Neuronal stem cell (in vitro differentiated cells): ENCODE measurements at regions not wholly inside any gene's neighbourhood (a gene's known extent, or its start where the extent isn't known, plus 50 kb on each side); places are given as distances from the start of the nearest gene placed in this dataset.

Source experiments
- DNase-seq: peaks from one replicate; pipeline ENCODE4 v3.0.0-alpha.2; 2013; ENCODE audit warnings: low spot score
- H2AFZ ChIP-seq: one replicate; pipeline ENCODE4 v1.6.1; 2013; ENCODE audit warnings: mild to moderate bottlenecking, low read length, inconsistent platforms
- H2AK5ac ChIP-seq: 2 replicates; pipeline ENCODE4 v1.6.1; 2013; ENCODE audit warnings: low read depth, mild to moderate bottlenecking, inconsistent platforms, low read length, moderate library complexity, mixed read lengths
- H2BK120ac ChIP-seq: 2 replicates; pipeline ENCODE4 v1.6.1; 2013; ENCODE audit warnings: low read depth, mild to moderate bottlenecking, inconsistent platforms, low read length, moderate library complexity, mixed read lengths
- H2BK12ac ChIP-seq: one replicate; pipeline ENCODE4 v1.6.1; 2013; ENCODE audit warnings: low read length, inconsistent platforms
- H2BK15ac ChIP-seq: 2 replicates; pipeline ENCODE4 v1.6.1; 2013; ENCODE audit warnings: mild to moderate bottlenecking, low read length, inconsistent platforms, mixed read lengths
- H2BK5ac ChIP-seq: one replicate; pipeline ENCODE4 v1.6.1; 2013; ENCODE audit warnings: inconsistent platforms, mild to moderate bottlenecking, low read length, moderate library complexity
- H3K14ac ChIP-seq: one replicate; pipeline ENCODE4 v1.6.1; 2013; ENCODE audit warnings: low read length, inconsistent platforms
- H3K18ac ChIP-seq: 2 replicates; pipeline ENCODE4 v1.6.1; 2013; ENCODE audit warnings: low read length, inconsistent platforms
- H3K23ac ChIP-seq: 2 replicates; pipeline ENCODE4 v1.6.1; 2013; ENCODE audit warnings: low read depth, mild to moderate bottlenecking, mixed read lengths, low read length, inconsistent platforms; ENCODE audit not compliant: poor library complexity
- H3K27ac ChIP-seq: replicated peaks from 3 replicates; pipeline ENCODE4 v1.5.1; 2013; ENCODE audit warnings: low read length, inconsistent platforms
- H3K27me3 ChIP-seq, 3 experiments: 2 replicates each; pipeline ENCODE4 v1.6.1; 2013; ENCODE audit warnings: low read length in 3 of 3, mild to moderate bottlenecking in 2 of 3, inconsistent platforms in 1 of 3, low read depth in 1 of 3, mixed read lengths in 1 of 3, moderate library complexity in 1 of 3; ENCODE audit not compliant: control insufficient read depth in 3 of 3, insufficient read depth in 3 of 3
- H3K36me3 ChIP-seq, 2 donors: replicated peaks in 1 of 2; 2 replicates each; pipeline ENCODE4 v1.6.1; 2013; ENCODE audit warnings: low read length in 2 of 2; ENCODE audit not compliant: control insufficient read depth in 2 of 2, insufficient read depth in 2 of 2
- H3K4ac ChIP-seq: 2 replicates; pipeline ENCODE4 v1.6.1; 2013; ENCODE audit warnings: inconsistent platforms, mild to moderate bottlenecking, low read length, moderate library complexity
- H3K4me1 ChIP-seq, 2 donors: 1 replicate in 1 of 2; 2 replicates in 1 of 2; pipeline ENCODE4 v1.6.1; 2013; ENCODE audit warnings: low read length in 2 of 2, low read depth in 1 of 2; ENCODE audit not compliant: control insufficient read depth in 2 of 2, insufficient read depth in 1 of 2
- H3K4me2 ChIP-seq: one replicate; pipeline ENCODE4 v1.6.1; 2013; ENCODE audit warnings: mild to moderate bottlenecking, low read length, inconsistent platforms; ENCODE audit not compliant: insufficient read depth, poor library complexity, severe bottlenecking
- H3K4me3 ChIP-seq, 2 donors: 2 replicates each; pipeline ENCODE4 v1.5.1; 2013; ENCODE audit warnings: low read length in 2 of 2, mild to moderate bottlenecking in 2 of 2, inconsistent platforms in 1 of 2, moderate library complexity in 1 of 2
- H3K79me1 ChIP-seq: one replicate; pipeline ENCODE4 v1.6.1; 2013; ENCODE audit warnings: low read depth, mild to moderate bottlenecking, inconsistent platforms, low read length, moderate library complexity
- H3K9ac ChIP-seq: one replicate; pipeline ENCODE4 v1.6.1; 2013; ENCODE audit warnings: mild to moderate bottlenecking, low read depth, low read length, inconsistent platforms; ENCODE audit not compliant: poor library complexity
- H3K9me3 ChIP-seq, 2 donors: replicated peaks in 1 of 2; 2 replicates each; pipeline versions ENCODE3 to v1.6.1; 2013; ENCODE audit warnings: low read length in 2 of 2, mild to moderate bottlenecking in 2 of 2, inconsistent platforms in 1 of 2, low read depth in 1 of 2, mixed read lengths in 1 of 2, moderate library complexity in 1 of 2; ENCODE audit not compliant: control insufficient read depth in 2 of 2, insufficient read depth in 1 of 2
- H4K8ac ChIP-seq: one replicate; pipeline ENCODE4 v1.6.1; 2013; ENCODE audit warnings: low read depth, mild to moderate bottlenecking, inconsistent platforms, low read length, moderate library complexity
- H4K91ac ChIP-seq: one replicate; pipeline ENCODE4 v1.6.1; 2013; ENCODE audit warnings: low read length, low read depth, mild to moderate bottlenecking, inconsistent platforms; ENCODE audit not compliant: poor library complexity
- WGBS, 2 donors: extraction: QIAGEN DNeasy Blood & Tissue Kit; methylation state at CpG; one replicate each; pipeline ENCODE4 v1.1.7; 2013; ENCODE audit warnings: missing lambda C conversion rate in 2 of 2, mixed read lengths in 1 of 2; ENCODE audit not compliant: insufficient read length in 2 of 2, insufficient replicate concordance in 1 of 2; ENCODE audit errors: extremely low coverage in 2 of 2; 5-methylcytosine and 5-hydroxymethylcytosine counted together

DNA sequence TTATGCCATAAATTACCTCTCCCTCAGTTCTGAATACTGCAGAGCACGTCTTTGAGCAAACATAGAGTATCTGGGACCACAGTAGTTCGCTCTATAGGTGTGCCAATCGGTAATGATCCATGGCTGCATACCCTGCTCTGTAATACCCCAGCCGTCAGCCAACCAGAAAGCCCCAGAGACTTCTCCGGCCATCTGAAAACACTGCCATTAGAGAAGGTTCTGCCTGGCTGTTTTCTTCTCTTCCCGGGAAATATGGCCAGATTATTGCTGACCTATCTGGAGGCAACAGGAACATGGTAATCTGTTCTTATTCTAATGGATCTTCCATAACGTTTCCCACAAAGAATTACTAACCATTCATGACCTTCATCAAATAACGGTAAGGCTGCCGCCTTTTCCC is 139.9 kb downstream of the RPS12 start:
- H2BK12ac ChIP-seq: no peak overlapping the region
- H2BK120ac ChIP-seq: no peak overlapping the region
- H3K9me3 ChIP-seq: no peaks in the 10 kb centered on the region
- H4K91ac ChIP-seq: no peak overlapping the region
- H3K27me3 ChIP-seq: no peaks in the 10 kb centered on the region
- H2BK15ac ChIP-seq: no peak overlapping the region
- H3K23ac ChIP-seq: no peak overlapping the region
- no peak overlapping the region for H2BK5ac ChIP-seq
- no CpG with 5 or more reads among the region's 9 CpGs for WGBS, 2 donors
- H2AFZ ChIP-seq: no peak overlapping the region
- no peak overlapping the region for H4K8ac ChIP-seq
- H3K9ac ChIP-seq: no peak overlapping the region
- no peak overlapping the region for H2AK5ac ChIP-seq
- H3K4ac ChIP-seq: no peak overlapping the region
- H3K4me3 ChIP-seq: no peak overlapping the region
- no peaks in the 10 kb centered on the region for H3K36me3 ChIP-seq
- no peak overlapping the region for H3K4me2 ChIP-seq
- no peak for DNase-seq
- H3K18ac ChIP-seq: no peak overlapping the region
- H3K14ac ChIP-seq: no peak overlapping the region
- no peaks in the 10 kb centered on the region for H3K79me1 ChIP-seq
- no peak overlapping the region for H3K27ac ChIP-seq
- H3K4me1 ChIP-seq: peaks cover 0 to 4% of the 10 kb centered on the region in 2 donors

DNA sequence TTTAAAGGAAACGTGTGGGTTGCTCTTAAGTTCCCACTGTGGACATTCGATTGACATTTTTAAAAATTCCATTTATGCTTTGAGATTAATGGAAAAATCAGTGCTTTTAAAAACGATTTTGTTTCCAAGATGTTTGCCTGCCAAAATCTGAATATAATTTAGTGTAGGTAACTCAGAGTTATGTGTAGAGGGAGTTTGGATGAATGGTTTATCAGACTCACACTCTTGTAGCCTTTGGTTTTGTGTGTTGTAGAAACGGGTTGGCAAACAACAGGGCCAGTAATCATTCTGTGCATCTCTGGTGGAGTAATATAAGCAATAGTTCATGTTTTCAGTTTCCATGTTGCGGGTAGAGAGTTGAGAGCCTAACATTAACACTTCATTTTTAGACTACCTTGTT is 140.6 kb downstream of the RPS12 start:
- Histone ChIP-seq H4K8ac (no peak overlapping the region), H3K4me2 (no peak overlapping the region), H2BK12ac (no peak overlapping the region), H3K27me3 (no peaks in the 10 kb centered on the region), H3K9ac (no peak overlapping the region), H3K9me3 (no peaks in the 10 kb centered on the region), H2BK15ac (no peak overlapping the region), H3K79me1 (no peaks in the 10 kb centered on the region), H4K91ac (no peak overlapping the region), H3K4me3 (no peak overlapping the region), H3K14ac (no peak overlapping the region), H2AK5ac (no peak overlapping the region), H2AFZ (no peak overlapping the region), H3K18ac (no peak overlapping the region), H3K4ac (no peak overlapping the region), H3K27ac (no peak overlapping the region), H2BK5ac (no peak overlapping the region), H3K23ac (no peak overlapping the region), H2BK120ac (no peak overlapping the region), H3K4me1 (peaks cover 0 to 4% of the 10 kb centered on the region in 2 donors), H3K36me3 (no peaks in the 10 kb centered on the region)
- WGBS, 2 donors: no CpG with 5 or more reads among the region's 5 CpGs
- DNase-seq: no peak

DNA sequence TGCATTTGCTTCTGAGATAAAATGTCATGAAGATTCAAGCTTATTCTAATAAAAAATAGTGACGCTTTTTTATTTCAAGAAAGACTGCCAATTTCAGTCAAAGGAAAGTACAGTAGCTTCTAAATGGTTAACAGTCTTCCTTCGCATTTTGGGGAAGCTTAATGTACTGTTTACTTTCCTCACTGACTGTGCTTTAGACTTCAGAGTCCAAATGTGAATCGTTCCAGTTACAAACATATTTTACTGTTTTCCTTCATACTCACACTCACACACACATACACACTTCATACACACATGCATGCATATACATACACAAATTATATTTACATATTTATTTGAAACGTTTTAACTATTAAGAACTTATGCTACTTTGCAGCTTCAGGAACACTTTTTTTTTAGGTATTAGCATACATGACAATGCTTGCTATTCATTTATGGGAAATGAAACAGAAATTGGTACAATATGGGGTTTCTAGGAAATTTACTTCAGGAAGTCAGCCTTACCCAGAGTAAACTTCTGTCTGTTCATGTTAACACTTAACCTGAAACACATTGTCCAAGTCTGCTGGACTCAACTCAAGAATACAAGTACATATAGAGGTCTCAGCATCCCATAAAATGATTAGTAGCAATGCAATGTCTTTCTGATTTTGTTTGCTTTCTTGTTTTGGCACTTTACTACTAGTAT is 145.4 kb downstream of the RPS12 start:
- Histone ChIP-seq H2BK12ac (no peak overlapping the region), H2BK15ac (no peak overlapping the region), H4K91ac (no peak overlapping the region), H2AK5ac (no peak overlapping the region), H3K23ac (no peak overlapping the region), H4K8ac (no peak overlapping the region), H3K36me3 (no peaks in the 10 kb centered on the region), H2BK120ac (no peak overlapping the region), H3K9me3 (no peaks in the 10 kb centered on the region), H3K27me3 (no peaks in the 10 kb centered on the region), H3K18ac (no peak overlapping the region), H2BK5ac (no peak overlapping the region), H3K27ac (no peak overlapping the region), H3K4ac (no peak overlapping the region), H3K4me1 (peaks cover 0 to 7% of the 10 kb centered on the region in 2 donors), H3K4me2 (no peak overlapping the region), H3K4me3 (no peak overlapping the region), H3K9ac (no peak overlapping the region), H3K14ac (no peak overlapping the region), H3K79me1 (no peaks in the 10 kb centered on the region), H2AFZ (no peak overlapping the region)
- no CpG with 5 or more reads among the region's 4 CpGs for WGBS, 2 donors
- no peak for DNase-seq

GRCh38 chr6:132960720-132961119 is 146.4 kb downstream of the RPS12 start:
- Histone ChIP-seq H3K27me3 (no peaks in the 10 kb centered on the region), H2BK5ac (no peak overlapping the region), H3K9ac (no peak overlapping the region), H3K4me1 (peaks cover 0 to 10% of the 10 kb centered on the region in 2 donors), H4K91ac (no peak overlapping the region), H4K8ac (no peak overlapping the region), H3K18ac (no peak overlapping the region), H3K27ac (no peak overlapping the region), H3K9me3 (no peaks in the 10 kb centered on the region), H3K4me3 (no peak overlapping the region), H2AFZ (no peak overlapping the region), H3K36me3 (no peaks in the 10 kb centered on the region), H2BK12ac (no peak overlapping the region), H3K4me2 (no peak overlapping the region), H3K79me1 (no peaks in the 10 kb centered on the region), H2BK15ac (peak overlapping the region; percentile 69), H2AK5ac (no peak overlapping the region), H2BK120ac (no peak overlapping the region), H3K23ac (no peak overlapping the region), H3K4ac (no peak overlapping the region), H3K14ac (no peak overlapping the region)
- WGBS, 2 donors: no CpG with 5 or more reads among the region's 8 CpGs
- DNase-seq: no peak
